DND-41 (cell line): ENCODE measurements at regions not wholly inside any gene's neighbourhood (a gene's known extent, or its start where the extent isn't known, plus 50 kb on each side); places are given as distances from the start of the nearest gene placed in this dataset.

ENCODE experiments used
- CTCF ChIP-seq: IDR thresholded peaks from 2 replicates; pipeline ENCODE4 v1.5.1; 2012; ENCODE audit warnings: borderline replicate concordance, low read length, moderate library complexity, mild to moderate bottlenecking; ENCODE audit not compliant: poor library complexity, severe bottlenecking; ENCODE audit errors: extremely low read depth
- EZH2 ChIP-seq: IDR thresholded peaks from 3 replicates; pipeline ENCODE4 v1.6.1; 2012; ENCODE audit warnings: borderline replicate concordance, low read depth, mild to moderate bottlenecking, moderate library complexity, low read length, inconsistent platforms; ENCODE audit not compliant: severe bottlenecking

DNA sequence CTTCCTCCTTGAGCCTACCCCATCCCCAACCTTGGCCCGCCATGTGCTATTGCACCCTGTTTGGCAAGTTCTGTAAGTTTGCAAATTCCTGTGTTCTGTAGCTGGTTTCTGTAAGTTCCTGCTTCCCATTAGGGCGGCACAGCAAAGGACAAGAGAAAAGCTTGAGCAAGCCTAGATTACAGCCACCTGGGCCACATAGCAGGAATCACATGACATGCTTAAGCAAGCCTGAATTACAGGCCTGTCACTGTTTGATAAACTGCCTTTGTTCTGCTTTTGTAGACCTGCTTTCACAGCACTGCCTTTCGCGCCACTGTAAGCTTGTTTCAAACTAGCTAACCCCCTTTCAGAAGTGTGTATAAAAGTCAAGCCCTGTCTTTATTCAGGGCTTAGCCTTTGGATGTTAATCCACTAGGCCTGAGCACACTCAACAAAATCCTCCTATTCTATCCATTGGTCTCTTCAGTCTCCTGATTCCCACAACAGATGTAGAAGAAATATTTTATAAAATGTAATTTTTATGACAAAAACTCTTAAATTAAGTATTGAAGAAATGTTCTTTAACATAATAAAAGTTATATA is 906.8 kb upstream of the NDST4 start:
- TF ChIP-seq CTCF (no peak), EZH2 (no peak)
